ENCODE measurements at regions not wholly inside any gene's neighbourhood (a gene's known extent, or its start where the extent isn't known, plus 50 kb on each side); places are given as distances from the start of the nearest gene placed in this dataset.

GRCh38 chr2:180058993-180059392 lies 51.9 kb upstream of the CWC22 start:
- no peak for DNase-seq (ENCODE audit: low read depth in 2 of 2)

GRCh38 chr2:180057706-180058412 lies 50.8 kb upstream of the CWC22 start:
- DNase-seq (ENCODE audit: low read depth in 2 of 2) = no peak

Measured in stimulated activated CD4-positive, alpha-beta T cell treated with anti-CD3 and anti-CD28 coated beads, Interleukin-1b, Interleukin-23, amount 100 ng/mL, for 1 hour (primary cell).